GM12873 (cell line): ENCODE measurements at regions not wholly inside any gene's neighbourhood (a gene's known extent, or its start where the extent isn't known, plus 50 kb on each side); places are given as distances from the start of the nearest gene placed in this dataset.

Experiments used
- CTCF ChIP-seq: IDR thresholded peaks from 2 replicates; pipeline ENCODE4 v1.5.1; 2012; ENCODE audit warnings: low read depth, mild to moderate bottlenecking, moderate library complexity, low read length, control low read depth; ENCODE audit not compliant: insufficient read depth; ENCODE audit errors: missing control alignments

- no peak for TF ChIP-seq CTCF
These were observed 346.3 kb downstream of the LRATD1 start for GRCh38 chr2:14978845-14979244.

GRCh38 chr2:14982790-14983189 lies 350.3 kb downstream of the LRATD1 start:
- no peak for TF ChIP-seq CTCF

GRCh38 chr2:14988600-14988999 lies 356.1 kb downstream of the LRATD1 start:
- TF ChIP-seq CTCF, result no peak

- no peak for TF ChIP-seq CTCF
These were observed 359.2 kb downstream of the LRATD1 start for GRCh38 chr2:14991723-14992122.

- TF ChIP-seq CTCF, result no peak
These were observed 362.2 kb downstream of the LRATD1 start for GRCh38 chr2:14994721-14995120.

- no peak for TF ChIP-seq CTCF
These were observed 364.0 kb downstream of the LRATD1 start for GRCh38 chr2:14996351-14997014.

GRCh38 chr2:14998546-14998945 lies 366.0 kb downstream of the LRATD1 start:
- no peak for TF ChIP-seq CTCF

- no peak for TF ChIP-seq CTCF
These were observed 366.7 kb downstream of the LRATD1 start for GRCh38 chr2:14999114-14999661.
